Prostate gland (tissue), 2 donors: ENCODE measurements at regions not wholly inside any gene's neighbourhood (a gene's known extent, or its start where the extent isn't known, plus 50 kb on each side); places are given as distances from the start of the nearest gene placed in this dataset.

Experiments used
- CTCF ChIP-seq, 4 experiments: fragments of 200-600 bp in 2 of 4; fragments of 450-650 bp in 2 of 4; sonication (generic) in 2 of 4; IDR thresholded peaks; 1 replicate in 3 of 4; 2 replicates in 1 of 4; pipeline ENCODE4 v1.5.1; 2016 to 2019; ENCODE audit warnings: antibody characterized with exemption in 4 of 4, mild to moderate bottlenecking in 2 of 4, moderate library complexity in 2 of 4
- POLR2AphosphoS5 ChIP-seq: sonication (generic); formaldehyde crosslinking; IDR thresholded peaks from one replicate; pipeline ENCODE4 v1.6.1; 2017; ENCODE audit warnings: antibody characterized with exemption

GRCh38 chr2:205902041-205902899 is 183.7 kb downstream of the INO80D start:
- no peak for TF ChIP-seq CTCF (IDR thresholded peaks at IDR 0.05)
- peak; percentile 75 for TF ChIP-seq POLR2AphosphoS5
